ACC112 (cell line): ENCODE measurements at regions not wholly inside any gene's neighbourhood (a gene's known extent, or its start where the extent isn't known, plus 50 kb on each side); places are given as distances from the start of the nearest gene placed in this dataset.
"Not testable (repeated sequence)": the region's sequence is repeated elsewhere in the genome, so short reads cannot be mapped to it uniquely, and the experiment has no call there.

ENCODE experiments used
- H2AFZ ChIP-seq: fragments of 200-600 bp; sonication (generic); one replicate; pipeline ENCODE4 v1.6.0; 2017; ENCODE audit warnings: antibody characterized with exemption, low read length; ENCODE audit not compliant: unreplicated experiment
- H3K27ac ChIP-seq: fragments of 200-600 bp; sonication (generic); 2 replicates; pipeline ENCODE4 v1.5.1; 2014; ENCODE audit warnings: low read depth, mild to moderate bottlenecking, antibody characterized with exemption, low read length, moderate library complexity
- H3K27me3 ChIP-seq: fragments of 200-600 bp; sonication (generic); 2 replicates; pipeline ENCODE4 v1.6.1; 2014; ENCODE audit warnings: mild to moderate bottlenecking, antibody characterized with exemption, low read length, moderate library complexity, mixed read lengths; ENCODE audit not compliant: insufficient read depth
- H3K36me3 ChIP-seq: fragments of 200-600 bp; sonication (generic); 2 replicates; pipeline ENCODE4 v1.6.1; 2016; ENCODE audit warnings: mild to moderate bottlenecking, antibody characterized with exemption, low read length, moderate library complexity, mixed read lengths; ENCODE audit not compliant: insufficient read depth
- H3K4me1 ChIP-seq: fragments of 200-600 bp; sonication (generic); one replicate; pipeline ENCODE4 v1.6.1; 2016; ENCODE audit warnings: low read length, mixed read lengths; ENCODE audit not compliant: insufficient read depth, unreplicated experiment, control insufficient read depth
- H3K4me3 ChIP-seq: fragments of 200-600 bp; sonication (generic); 2 replicates; pipeline ENCODE4 v1.5.1; 2014; ENCODE audit warnings: mild to moderate bottlenecking, low read depth, low read length
- H3K79me2 ChIP-seq: fragments of 200-600 bp; sonication (generic); one replicate; pipeline ENCODE4 v1.6.0; 2016; ENCODE audit warnings: low read length; ENCODE audit not compliant: control insufficient read depth, unreplicated experiment, insufficient read depth

DNA sequence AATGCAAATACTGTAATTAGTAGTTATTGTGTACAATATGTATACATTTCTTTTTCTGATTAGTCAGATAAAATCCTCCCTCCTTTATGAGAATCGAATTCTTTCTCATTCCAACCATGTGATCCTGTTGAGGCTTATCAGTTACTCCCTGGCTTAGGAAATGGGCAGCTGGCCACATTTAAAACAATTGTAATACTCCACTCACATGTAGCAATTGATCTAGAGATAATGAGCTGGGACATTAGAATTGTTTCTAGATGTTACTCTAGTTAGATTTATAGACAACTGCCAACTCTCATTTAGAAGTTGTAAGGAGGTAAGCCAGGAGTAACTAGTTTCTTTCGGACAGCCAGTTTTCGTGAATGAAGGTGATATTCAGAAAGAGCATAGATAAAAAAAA lies 859.3 kb upstream of the AADAT start:
- Histone ChIP-seq H3K4me3 (no peak overlapping the region), H3K27ac (no peak overlapping the region), H3K27me3 (no peaks in the 10 kb centered on the region), H3K79me2 (no peaks in the 10 kb centered on the region), H3K36me3 (no peaks in the 10 kb centered on the region), H3K4me1 (no peaks in the 10 kb centered on the region), H2AFZ (no peak overlapping the region)

DNA sequence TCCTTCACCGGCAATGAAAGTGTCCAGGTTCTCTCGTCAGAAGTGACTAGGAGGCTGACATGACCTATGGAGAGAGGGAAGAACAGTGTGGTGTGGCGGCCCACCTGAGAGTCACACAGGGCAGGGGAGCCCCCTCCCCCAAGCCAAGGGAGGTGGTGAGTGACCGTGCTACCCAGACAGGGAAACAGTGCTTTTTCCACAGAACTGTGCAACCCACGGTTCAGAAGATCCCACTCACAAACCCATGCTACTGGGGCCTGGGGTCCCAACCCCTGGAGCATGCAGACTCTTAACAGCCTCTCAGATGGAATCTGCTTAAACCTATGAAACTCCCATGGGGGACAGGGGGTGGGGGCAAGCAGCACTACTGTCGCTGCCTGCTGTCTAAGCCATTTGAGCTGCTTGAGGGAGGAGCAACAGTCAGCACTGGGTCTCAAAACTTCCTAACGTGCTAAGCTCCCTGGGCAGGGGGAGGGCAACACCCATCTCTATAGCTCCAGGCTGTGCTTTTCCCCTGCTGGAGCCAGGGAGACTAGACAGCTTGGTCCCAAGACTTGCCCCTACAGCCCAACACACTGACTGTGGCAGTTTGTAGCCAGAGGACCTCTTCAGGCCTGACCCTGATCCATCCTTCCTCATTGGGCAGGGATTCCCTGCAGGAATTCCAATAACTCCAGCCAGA lies 850.4 kb upstream of the AADAT start:
- Histone ChIP-seq H3K27ac (no peak overlapping the region), H3K4me1 (no peaks in the 10 kb centered on the region), H3K36me3 (no peaks in the 10 kb centered on the region), H3K79me2 (no peaks in the 10 kb centered on the region), H2AFZ (no peak overlapping the region), H3K4me3 (no peak overlapping the region), H3K27me3 (no peaks in the 10 kb centered on the region)

DNA sequence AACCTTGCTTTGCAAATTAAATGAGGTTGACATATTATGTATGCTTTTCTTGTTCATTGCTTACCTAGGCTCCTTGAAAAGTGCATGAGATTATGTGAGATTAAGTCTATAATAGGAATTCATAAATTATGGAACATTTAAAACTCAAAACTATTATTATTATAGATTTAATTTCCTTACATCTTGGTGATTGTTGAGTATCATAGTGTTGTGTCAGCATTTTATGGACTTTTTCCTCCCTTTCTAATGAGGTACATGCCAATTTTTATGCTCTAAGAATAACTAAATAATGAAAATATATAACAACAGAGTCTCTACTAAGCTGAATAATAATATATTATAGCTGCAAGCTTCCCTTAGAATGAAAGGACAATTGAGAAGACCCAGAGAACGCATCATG lies 848.8 kb upstream of the AADAT start:
- Histone ChIP-seq H2AFZ (no peak overlapping the region), H3K4me3 (no peak overlapping the region), H3K79me2 (no peaks in the 10 kb centered on the region), H3K36me3 (no peaks in the 10 kb centered on the region), H3K27ac (no peak overlapping the region), H3K4me1 (no peaks in the 10 kb centered on the region), H3K27me3 (no peaks in the 10 kb centered on the region)

DNA sequence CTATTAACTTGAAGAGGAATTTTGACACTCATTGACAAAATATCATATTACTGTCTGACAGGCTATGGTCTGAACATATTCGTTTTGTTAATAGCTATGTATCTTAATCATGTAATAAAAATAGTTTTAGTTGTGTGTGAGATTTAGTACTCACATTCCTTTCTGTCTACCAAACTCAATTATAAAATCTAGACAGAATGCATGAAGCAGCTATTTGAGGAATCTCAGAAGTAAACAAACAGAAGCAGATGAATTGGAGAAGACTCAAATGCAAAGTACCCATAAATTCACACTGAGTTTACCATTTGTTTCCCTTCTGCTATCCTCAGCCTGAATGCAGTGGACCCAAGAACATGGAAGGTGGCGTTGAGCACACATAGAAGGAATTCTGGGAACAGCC lies 841.6 kb upstream of the AADAT start:
- no peaks in the 10 kb centered on the region for H3K27me3 ChIP-seq

DNA sequence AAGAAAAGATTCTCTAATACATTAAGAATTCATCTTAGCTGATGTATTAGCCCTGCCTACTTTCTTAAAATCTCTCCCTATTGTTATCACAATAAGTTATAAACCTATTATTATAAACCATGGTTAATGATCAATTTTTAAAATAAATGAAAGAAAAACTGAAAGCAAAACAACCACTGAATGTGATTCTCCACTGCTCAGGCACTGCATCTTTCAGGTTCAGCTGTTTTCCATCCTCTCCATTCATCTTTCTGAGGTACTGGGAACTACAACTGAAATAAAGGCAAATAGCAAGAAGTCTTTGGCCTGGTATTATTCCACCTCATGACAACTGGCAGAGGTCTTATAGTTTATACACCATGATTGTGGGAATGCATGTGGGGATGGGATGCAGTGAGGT lies 798.9 kb upstream of the AADAT start:
- Histone ChIP-seq H3K79me2 (no peaks in the 10 kb centered on the region), H3K36me3 (no peaks in the 10 kb centered on the region), H3K27ac (no peak overlapping the region), H2AFZ (no peak overlapping the region), H3K4me3 (no peak overlapping the region), H3K27me3 (no peaks in the 10 kb centered on the region), H3K4me1 (no peaks in the 10 kb centered on the region)

More for the DNA sequence above, 841.6 kb upstream of the AADAT start:
- no peaks in the 10 kb centered on the region for H3K36me3 ChIP-seq
- H3K27ac ChIP-seq, result no peak overlapping the region
- no peak overlapping the region for H2AFZ ChIP-seq
- no peak overlapping the region for H3K4me3 ChIP-seq
- no peaks in the 10 kb centered on the region for H3K4me1 ChIP-seq
- H3K79me2 ChIP-seq, result no peaks in the 10 kb centered on the region

DNA sequence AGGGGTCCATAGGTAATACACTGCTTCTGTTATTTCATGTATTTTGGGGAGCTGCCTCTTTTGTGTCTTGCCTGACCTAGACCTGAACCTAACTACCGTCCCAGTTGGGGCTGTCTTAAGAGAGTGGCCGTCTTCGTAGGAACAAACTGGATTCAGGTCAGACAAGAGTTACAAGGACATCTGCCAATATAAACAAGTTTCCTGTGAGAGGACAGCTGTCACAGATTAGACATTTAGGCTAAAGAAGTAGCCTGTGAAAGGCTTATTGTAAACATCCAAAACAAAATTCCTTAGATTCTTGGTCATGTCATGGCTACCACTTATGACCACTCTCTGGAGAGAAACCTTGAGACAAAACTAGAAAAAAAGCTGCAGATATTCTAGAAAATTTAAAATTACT lies 797.6 kb upstream of the AADAT start:
- Histone ChIP-seq H2AFZ (no peak overlapping the region), H3K27ac (no peak overlapping the region), H3K4me3 (no peak overlapping the region), H3K36me3 (no peaks in the 10 kb centered on the region), H3K4me1 (no peaks in the 10 kb centered on the region), H3K79me2 (no peaks in the 10 kb centered on the region), H3K27me3 (no peaks in the 10 kb centered on the region)

DNA sequence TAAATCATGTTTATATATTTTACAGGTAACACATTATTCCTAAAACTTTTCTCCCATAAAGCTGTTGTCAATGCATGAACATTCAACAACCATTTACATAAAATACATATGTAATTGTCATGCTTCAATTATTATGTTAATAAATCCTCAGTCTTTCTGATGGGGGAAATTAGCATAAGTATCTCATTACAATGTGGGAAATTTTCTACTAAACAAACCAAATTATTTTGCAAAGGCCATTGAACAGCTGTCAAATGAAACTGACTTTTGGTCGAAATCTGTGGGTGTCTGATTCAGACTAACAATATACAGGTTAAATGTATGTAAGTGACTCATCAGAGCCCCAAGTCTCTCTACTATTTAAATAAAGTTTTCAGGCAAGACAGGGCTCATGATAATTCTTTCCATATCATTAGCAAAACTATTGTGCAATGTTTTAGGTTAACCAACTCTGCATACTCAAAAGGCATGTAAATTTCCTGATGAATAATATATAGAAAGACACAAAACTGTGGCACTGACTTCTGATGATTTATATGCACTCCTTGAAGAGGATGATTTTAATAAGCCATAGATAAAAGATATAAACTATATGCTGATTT lies 795.3 kb upstream of the AADAT start:
- H3K36me3 ChIP-seq, result no peaks in the 10 kb centered on the region
- no peak overlapping the region for H3K27ac ChIP-seq
- H3K4me1 ChIP-seq, result no peaks in the 10 kb centered on the region
- H2AFZ ChIP-seq, result no peak overlapping the region
- H3K4me3 ChIP-seq, result no peak overlapping the region
- H3K27me3 ChIP-seq, result no peaks in the 10 kb centered on the region
- H3K79me2 ChIP-seq, result no peaks in the 10 kb centered on the region

DNA sequence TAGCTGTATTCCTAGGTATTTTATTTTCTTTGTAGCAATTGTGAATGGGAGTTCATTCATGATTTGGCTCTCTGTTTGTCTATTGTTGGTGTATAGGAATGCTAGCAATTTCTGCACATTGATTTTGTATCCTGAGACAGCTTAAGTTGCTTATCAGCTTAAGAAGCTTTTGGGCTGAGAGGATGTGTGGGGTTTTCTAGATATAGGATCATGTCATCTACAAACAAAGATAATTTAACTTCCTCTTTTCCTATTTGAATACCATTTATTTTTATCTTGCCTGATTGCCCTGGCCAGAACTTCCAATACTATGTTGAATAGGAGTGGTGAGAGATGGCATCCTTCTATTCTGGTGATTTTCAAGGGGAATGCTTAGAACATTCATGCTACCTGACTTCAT lies 791.9 kb upstream of the AADAT start:
- not testable (repeated sequence) for H3K27ac ChIP-seq, H3K27me3 ChIP-seq, H3K79me2 ChIP-seq, H2AFZ ChIP-seq, H3K4me1 ChIP-seq, H3K36me3 ChIP-seq, H3K4me3 ChIP-seq

DNA sequence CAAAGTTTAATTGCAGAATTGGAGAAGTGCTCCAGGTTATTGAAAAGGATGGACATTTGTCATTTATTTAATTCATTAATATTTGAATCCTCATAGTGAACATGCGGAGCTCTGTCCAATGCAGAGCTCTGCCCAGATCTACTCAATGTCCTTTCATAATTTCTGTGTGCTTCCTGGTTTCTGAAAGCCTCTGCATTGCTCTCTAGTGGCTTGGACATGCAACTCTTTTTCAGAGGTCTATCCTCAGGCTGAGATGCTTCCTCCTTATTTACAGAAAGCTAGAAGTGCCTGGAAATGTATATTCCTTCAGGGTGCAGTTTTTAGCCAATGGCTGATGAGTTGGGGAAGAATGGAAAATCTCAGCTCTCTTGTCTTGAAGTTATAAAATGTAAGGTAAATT lies 786.1 kb upstream of the AADAT start:
- no peaks in the 10 kb centered on the region for H3K27me3 ChIP-seq
- no peak overlapping the region for H3K27ac ChIP-seq
- H3K36me3 ChIP-seq, result no peaks in the 10 kb centered on the region
- H3K4me1 ChIP-seq, result no peaks in the 10 kb centered on the region
- no peaks in the 10 kb centered on the region for H3K79me2 ChIP-seq
- no peak overlapping the region for H2AFZ ChIP-seq
- H3K4me3 ChIP-seq, result no peak overlapping the region

DNA sequence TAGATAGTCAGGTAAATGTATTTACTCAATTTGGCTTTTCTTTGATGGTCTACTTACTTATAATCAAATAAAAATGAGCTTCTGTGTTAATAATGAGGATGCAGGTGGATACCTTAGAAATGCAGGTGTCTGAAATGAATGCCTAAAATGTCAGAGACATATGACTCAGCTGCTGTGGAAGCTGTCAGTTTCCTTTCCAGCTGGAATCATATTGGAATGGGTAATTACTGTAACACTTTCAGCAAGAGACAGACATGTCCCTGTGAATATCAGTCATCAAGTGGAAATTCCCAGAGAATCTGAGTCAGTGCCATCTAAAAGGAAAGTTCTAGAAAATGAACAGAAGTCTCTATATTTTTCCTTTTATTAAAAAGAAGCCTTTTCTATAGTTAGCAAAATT lies 783.0 kb upstream of the AADAT start:
- Histone ChIP-seq H3K27me3 (no peaks in the 10 kb centered on the region), H3K36me3 (no peaks in the 10 kb centered on the region), H2AFZ (no peak overlapping the region), H3K79me2 (no peaks in the 10 kb centered on the region), H3K4me1 (no peaks in the 10 kb centered on the region), H3K4me3 (no peak overlapping the region), H3K27ac (no peak overlapping the region)

DNA sequence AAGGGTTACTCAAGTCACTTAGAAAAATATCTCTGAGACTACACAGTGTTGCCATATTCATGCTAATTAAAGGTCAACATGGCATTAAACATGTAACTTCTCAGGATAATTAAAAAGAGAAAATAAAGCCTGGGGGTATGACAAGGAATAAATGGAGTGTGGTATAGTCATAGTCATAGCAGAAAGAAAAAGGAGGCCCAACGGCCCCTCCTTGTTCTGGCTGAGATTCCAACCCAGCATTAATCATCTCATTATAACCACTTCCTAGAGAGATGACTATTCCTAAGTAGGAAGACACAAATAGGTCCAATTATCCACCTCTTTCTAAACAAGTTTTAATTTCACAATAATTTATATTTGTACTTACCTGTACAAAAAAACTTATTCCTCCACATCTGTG lies 778.4 kb upstream of the AADAT start:
- Histone ChIP-seq H3K27ac (no peak overlapping the region), H3K36me3 (no peaks in the 10 kb centered on the region), H3K4me1 (no peaks in the 10 kb centered on the region), H2AFZ (no peak overlapping the region), H3K79me2 (no peaks in the 10 kb centered on the region), H3K4me3 (no peak overlapping the region), H3K27me3 (no peaks in the 10 kb centered on the region)
